Ovary (tissue), 3 donors: ENCODE measurements at regions not wholly inside any gene's neighbourhood (a gene's known extent, or its start where the extent isn't known, plus 50 kb on each side); places are given as distances from the start of the nearest gene placed in this dataset.

Source experiments
- CTCF ChIP-seq, 3 donors: fragments of 450-650 bp in 2 of 3; fragments of 200-600 bp in 1 of 3; IDR thresholded peaks; one replicate each; pipeline versions ENCODE4 v1.5.1 to v1.8.0; 2016 to 2022; ENCODE audit warnings: antibody characterized with exemption in 3 of 3, mild to moderate bottlenecking in 1 of 3
- POLR2A ChIP-seq: fragments of 450-650 bp; IDR thresholded peaks from one replicate; pipeline ENCODE4 v1.6.1; 2017; ENCODE audit warnings: antibody characterized with exemption, mild to moderate bottlenecking, moderate library complexity
- donor health status: DM: no; HTN: no; CAD: no.

DNA sequence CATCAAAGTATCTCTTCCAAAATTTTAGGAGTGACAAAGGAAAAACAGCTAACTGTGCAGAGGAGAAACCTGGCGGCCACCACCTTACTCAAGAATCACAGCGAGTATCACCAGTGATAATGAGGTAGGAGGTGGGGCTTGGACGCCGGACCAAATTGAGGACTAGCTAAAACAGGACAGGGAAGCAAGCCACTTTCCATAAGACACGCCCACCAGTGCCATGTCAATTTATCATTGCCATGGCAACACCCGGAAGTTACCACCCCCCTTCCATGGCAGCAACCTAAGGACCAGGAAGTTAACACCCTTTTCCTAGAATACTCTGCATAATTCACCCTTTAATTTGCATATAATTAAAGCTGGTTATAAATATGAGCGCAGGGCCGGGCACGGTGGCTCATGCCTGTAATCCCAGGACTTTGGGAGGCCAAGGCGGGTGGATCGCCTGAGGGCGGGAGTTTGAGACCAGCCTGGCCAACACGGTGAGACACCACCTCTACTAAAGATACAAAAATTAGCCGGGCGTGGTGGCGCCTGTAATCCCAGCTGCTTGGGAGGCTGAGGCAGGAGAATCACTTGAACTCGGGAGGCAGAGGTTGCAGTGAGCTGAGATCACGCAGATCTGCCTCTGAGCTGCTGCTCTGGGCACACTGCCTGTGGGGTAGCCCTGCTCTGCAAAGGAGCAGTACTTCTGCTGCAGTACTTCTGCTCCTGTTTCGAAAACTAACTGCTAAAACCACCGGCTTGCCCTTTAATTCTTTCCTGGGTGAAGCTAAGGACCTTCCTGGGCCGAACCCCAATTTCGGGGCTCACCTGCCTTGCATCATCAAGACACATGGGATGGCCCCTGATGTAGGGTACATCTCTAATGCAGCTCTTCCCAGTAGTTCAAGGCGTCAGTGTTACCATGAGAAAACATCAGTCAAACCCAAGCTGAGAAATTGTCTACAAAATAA lies 116.7 kb downstream of the HMX1 start:
- TF ChIP-seq CTCF (IDR thresholded peaks at IDR 0.05) (no peak), POLR2A (no peak)
